ENCODE measurements at regions not wholly inside any gene's neighbourhood (a gene's known extent, or its start where the extent isn't known, plus 50 kb on each side); places are given as distances from the start of the nearest gene placed in this dataset.

DNA sequence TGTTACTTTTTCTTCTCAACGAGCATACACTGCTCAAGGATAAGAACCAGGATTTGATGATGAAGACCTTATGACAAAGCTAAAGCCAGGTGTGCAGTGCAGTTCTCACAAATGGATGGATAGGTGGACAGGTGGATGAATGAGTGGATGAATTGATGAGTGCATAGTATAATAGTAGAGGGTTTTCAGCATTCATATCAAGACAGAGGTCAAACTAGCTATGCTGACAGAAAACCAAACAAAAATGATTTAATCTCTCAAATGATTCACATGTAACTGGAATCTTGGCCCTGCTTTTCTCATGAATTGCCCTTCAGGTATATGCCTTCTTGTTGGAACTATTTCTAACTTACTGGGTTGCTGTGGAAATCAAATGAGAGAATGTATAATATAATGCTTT lies 240.9 kb downstream of the BCAT1 start:
- no peak for TF ChIP-seq POLR2A (IDR thresholded peaks at IDR 0.05)
- TF ChIP-seq, protein P1, sequence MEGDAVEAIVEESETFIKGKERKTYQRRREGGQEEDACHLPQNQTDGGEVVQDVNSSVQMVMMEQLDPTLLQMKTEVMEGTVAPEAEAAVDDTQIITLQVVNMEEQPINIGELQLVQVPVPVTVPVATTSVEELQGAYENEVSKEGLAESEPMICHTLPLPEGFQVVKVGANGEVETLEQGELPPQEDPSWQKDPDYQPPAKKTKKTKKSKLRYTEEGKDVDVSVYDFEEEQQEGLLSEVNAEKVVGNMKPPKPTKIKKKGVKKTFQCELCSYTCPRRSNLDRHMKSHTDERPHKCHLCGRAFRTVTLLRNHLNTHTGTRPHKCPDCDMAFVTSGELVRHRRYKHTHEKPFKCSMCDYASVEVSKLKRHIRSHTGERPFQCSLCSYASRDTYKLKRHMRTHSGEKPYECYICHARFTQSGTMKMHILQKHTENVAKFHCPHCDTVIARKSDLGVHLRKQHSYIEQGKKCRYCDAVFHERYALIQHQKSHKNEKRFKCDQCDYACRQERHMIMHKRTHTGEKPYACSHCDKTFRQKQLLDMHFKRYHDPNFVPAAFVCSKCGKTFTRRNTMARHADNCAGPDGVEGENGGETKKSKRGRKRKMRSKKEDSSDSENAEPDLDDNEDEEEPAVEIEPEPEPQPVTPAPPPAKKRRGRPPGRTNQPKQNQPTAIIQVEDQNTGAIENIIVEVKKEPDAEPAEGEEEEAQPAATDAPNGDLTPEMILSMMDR (IDR thresholded peaks at IDR 0.05): no peak

All from stomach (tissue), 4 donors.